ENCODE measurements at regions not wholly inside any gene's neighbourhood (a gene's known extent, or its start where the extent isn't known, plus 50 kb on each side); places are given as distances from the start of the nearest gene placed in this dataset.

- TF ChIP-seq CTCF (conservative IDR thresholded peaks at IDR 0.05; ENCODE audit: low read depth, low read length) (no peak), EZH2 (IDR thresholded peaks at IDR 0.05; ENCODE audit: borderline replicate concordance, low read depth, low read length, poor library complexity, severe bottlenecking) (no peak)
Measured at GRCh38 chr4:35138449-35138848, 1105.9 kb downstream of the ARAP2 start.
